GM21526 (cell line): ENCODE measurements at regions not wholly inside any gene's neighbourhood (a gene's known extent, or its start where the extent isn't known, plus 50 kb on each side); places are given as distances from the start of the nearest gene placed in this dataset.

ENCODE experiments used
- ATAC-seq: cut with Tn5 transposase; IDR thresholded peaks from one replicate; pipeline ENCODE4 v1.9.1; 2021; ENCODE audit warnings: moderate library complexity; ENCODE audit not compliant: unreplicated experiment, low FRiP score

DNA sequence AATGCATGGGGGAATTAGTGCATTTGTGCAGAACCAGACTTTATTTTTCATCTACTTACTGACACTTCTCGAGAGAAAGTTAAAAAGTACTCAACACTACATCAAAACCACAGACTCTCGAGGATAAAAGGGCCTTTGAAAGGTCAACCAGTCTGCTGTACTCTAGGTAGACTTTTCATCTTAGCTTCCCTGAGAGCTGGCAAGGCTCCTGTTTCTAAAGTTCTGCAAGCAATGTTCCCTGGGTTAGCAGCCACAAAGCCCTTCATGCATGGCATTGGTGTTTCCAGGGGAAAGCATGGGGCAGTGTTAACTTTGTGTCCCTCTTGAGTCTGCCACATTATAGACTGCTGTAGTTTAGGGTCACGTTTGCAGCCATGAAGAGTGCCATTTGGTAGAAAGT, 106.4 kb upstream of the PFN2 start:
- ATAC-seq: no peak

DNA sequence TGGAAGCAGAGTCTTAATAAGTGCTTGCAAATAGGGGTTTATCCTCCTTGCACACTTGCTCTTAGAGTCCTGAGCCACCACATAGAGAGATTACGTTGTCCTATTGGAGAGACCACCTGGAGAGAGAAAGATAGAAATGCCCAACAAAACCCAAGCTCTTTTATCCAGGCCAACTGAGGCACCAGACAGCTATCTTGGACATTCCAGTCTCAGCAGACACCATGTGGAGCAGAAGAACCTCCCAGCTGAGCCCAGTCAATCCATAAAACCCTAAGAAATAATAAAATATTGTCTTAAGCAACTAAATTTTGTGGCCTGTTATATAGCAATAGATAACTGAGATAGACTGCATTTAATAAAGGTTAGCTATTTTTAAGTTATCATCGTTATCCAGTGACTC, 105.7 kb upstream of the PFN2 start:
- no peak for ATAC-seq

DNA sequence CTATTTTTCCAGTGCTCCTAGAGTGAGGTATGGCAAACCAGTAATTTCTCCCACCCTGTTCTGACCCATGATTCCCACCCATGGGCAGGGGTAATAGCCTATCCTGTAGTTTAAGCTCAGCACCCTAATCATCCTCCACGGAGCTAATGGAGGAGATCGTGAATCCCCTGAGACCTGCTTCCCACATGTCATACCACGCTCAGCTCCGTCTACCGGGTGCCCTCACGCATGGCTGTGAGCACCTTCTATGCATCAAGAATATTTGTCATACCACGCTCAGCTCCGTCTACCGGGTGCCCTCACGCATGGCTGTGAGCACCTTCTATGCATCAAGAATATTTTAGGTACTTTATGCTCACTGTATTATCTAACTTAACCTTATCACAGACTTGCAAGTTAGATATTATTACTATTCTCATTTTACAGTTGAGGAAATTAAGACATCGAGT, 104.7 kb upstream of the PFN2 start:
- ATAC-seq: no peak

DNA sequence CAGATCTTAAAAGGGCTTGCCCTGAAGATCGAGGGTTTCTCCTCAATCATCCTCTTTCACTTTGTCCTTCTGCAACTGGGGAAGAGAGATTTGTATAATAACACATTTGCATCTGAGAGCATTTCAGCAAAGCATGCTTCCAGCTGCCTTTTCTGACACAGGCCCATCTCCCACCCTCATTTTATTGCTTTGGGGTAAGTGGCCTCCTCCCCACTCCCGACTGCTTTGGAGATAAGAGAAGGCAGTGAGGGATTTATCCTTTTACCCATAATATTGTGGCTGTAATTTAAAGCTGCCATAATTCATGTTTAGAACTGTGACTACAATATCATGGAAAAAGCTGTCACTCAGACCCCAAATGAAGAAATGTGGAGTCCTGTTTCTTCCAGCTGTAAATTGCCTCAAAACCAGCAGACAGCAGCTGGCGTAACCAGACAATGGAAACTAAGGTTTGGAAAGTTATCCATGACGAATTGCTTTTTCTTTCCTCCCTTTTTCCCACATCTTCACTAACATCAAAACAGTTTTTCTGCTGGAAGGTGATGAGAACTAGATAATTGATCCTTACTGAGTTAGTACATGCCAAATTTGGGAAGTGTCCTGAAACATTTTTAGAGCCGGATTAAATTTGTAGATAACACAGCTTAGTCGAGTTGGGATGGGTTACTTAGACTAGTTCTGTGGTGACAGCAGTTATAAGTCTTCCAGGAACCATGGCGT, 104.2 kb upstream of the PFN2 start:
- peak; percentile 66 for ATAC-seq

DNA sequence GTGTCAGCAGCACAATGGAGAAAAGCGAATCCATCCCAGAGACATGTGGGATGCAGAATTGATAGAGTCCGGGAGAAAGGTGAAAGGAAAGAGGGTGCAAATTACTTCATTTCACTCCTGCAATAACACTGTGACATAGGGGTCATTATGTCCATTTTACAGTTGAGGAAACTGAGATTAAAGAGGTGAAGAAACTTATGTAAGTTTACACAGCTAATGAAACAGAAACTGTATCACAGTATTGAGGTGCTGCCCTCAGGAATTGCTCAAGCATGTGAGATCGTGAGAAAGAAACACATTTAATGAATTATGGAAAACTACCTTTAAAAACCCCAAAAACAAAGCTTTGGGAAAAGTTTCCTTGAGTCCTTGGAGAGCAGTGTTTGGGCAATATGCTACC, 103.6 kb upstream of the PFN2 start:
- peak; percentile 80 for ATAC-seq

DNA sequence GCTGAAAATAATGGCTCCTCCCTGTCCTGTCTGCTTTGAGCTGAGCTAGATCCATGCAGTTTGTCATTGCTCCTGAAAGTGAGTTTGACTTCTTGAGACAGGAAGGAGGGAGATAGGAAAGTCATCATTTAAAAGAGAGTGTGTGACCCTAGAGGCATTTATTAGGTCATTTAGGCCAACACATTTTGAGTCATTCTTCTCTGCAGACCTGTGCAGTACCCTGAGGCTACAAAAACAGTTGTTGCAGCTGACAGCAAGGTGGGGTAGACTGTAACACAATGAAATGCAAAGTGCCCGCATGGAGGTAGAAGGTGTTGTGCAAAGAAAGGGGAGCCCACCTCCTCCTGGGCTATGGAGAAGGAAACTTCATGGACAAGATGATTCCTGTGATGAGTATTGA, 102.8 kb upstream of the PFN2 start:
- no peak for ATAC-seq

DNA sequence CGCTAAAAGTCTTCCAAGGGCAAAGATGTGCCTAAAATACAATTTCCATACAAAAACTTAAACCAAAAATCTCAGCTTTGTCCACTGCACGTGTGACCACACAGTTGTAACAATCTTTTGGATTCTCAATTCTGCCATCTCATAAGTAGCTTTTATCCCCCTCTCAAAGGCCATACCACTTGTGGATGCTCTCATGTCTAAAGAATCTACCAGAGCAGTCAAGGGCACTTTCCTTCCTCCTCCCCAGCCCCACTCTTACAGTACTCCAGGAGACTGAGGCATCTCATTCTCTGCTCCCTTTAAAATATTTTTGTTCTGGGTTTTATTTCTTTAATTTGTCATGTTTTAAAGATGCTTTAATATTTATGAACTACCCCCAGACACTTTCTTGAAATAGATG, 102.3 kb upstream of the PFN2 start:
- ATAC-seq: no peak

DNA sequence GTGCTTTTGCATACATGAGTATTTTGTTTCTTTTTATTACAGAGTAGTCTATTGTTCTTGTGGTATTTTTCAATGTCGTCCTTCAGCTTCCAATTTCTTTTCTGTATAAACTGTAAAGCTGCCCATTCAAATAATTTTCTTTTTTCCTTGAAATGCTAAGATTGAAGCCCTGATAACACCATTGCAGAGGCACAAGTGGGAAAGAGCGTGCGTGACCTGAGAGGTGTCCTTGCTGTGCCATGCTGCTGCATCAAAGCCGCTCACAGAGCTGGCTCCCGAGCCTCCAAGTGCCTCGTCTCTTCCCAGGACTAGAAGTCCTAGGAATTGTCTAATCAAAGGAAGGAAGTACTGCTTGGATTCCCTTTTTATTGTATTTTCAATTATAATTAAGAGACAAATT, 101.9 kb upstream of the PFN2 start:
- no peak for ATAC-seq

DNA sequence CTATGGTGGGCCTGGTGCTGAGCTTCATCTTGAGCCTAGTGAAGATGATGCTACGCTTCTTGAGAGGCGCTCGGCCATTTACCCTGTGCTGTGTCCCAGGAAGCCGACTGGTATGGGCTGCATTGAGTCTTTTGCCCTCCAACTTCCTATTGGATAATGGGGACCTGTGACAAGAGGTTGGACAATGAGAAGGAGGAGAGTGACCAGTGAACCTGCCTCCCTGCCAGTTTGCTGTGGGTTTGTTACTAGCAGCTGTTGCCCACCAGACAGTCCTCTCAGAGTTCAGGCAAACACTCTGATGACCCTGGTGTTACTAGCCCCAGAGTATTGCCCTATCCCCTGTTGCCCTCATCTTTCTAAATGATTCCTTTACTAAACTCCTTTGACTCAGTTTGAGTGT, 99.6 kb upstream of the PFN2 start:
- ATAC-seq: no peak

DNA sequence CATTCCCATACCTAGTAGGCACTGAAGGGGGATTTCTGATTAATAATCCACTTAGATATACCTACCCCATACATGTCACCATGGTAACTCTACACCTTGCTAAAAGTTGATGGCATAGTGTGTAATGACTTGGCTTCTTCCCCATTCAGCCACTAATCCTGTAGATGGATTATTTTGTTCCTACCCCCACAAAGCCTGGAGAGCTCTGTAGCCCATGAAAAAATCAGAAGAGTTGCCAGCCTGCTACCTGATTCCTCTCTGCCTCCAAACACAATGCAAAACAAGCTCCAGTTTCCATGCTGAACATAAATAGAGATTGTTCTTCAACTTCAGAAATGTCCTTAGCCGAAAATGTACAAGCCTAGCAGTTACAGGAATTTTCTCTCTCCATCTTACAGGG, 98.9 kb upstream of the PFN2 start:
- no peak for ATAC-seq

DNA sequence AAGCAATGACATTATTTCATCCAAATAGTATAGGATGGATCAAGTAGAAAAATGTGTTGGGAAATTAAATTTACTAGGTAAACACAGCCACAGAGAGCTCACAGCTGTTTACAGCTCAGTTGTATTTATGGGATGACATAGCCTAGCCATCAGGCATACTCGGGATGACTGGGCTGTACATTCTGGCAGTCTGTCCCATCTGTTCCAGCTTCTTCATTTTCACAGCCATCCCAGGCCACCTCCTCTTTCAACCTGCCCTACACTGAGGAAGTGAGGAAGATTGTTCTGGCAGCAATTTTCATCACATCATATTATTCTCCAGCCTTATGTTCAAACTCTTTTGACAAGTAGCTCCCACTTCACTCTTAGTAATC, 98.4 kb upstream of the PFN2 start:
- ATAC-seq: no peak

DNA sequence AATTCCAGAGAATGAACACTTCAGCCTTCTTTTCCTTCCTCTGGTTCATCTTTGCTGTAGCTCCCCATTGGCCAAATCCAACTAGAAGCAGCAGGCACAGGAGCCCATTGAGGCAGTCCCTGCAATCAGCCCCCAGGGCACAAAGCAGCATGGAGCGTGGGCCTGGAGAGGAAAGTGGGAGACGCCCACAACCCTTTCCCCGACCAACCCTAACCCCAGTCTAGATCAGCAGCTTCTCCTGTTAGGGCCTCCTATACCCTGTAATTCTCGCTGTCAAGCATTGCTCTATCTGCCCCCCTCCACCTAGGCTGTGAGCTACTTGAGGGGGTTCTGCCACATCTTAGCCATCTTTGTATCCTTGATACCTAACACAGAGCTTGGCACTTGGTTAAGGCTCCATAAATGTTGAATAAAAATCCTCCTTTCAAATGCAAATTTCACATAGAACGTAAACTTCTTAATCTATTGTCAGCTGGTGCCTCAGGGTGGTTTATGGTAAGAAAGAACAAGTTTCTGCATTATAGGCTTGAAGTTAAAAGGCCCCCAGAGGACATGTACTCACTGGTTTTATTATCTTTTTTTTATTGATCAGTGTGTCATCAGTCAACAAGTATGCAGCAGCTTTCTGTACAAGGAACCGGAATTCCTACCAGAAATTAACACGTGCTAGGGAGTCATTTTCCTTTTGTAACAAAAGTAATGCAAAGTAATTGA, 97.9 kb upstream of the PFN2 start:
- no peak for ATAC-seq

DNA sequence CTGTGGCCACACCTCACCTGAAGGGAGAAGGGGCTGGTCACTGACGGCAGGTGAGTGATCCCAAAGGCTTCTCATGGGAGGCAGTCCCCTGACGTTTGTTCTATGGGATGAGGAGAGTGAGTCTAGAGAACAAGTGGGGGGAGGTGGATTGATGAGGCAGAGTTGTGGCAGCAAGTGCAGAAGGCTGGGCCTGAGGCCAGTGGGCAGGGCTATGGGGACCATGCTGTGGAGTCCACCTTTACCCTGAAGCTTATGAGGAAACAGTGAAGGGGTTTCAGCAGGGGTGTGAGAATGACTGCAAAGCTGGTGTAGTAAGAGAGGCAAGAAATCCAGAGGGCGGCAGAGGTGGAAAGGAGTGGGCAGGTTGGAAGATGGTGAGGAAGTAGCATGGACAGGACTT, 96.9 kb upstream of the PFN2 start:
- ATAC-seq: no peak

DNA sequence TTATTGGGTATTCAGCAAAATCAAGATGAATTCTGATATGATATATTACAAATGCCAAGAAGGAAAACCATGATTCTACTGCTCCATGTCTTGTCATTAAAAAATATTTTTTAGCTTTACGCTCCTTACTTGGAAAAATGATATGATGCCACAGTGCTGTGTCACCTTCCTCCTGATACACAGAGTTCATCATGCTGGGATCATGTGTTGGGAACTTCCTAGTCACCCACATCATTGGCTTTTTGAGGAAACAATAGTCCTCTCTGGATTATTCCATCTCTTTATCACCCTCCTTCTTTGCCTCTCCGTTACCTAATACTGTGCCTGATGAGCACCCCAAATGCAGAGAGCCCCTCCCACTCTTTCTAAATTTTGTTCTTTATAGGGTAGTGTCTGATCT, 94.3 kb upstream of the PFN2 start:
- ATAC-seq: no peak

DNA sequence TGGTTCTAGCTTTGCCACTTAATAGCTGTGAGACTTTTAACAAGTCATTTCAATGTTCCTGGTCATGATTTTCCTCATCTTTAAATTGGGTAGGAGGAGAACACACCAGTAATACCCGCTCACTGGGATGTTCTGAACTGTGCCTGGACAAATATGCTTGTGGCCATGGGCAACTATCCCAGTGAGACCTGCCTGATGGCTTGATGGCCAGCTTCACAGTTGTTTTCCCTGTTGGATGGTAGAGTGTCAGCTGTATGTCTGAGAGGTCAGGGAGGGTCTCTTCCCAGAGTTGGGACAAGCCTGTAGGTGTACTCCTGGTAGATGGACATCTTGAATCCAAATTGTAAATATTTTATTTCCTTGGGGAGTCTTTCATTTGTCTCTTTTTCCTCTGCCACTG, 92.5 kb upstream of the PFN2 start:
- ATAC-seq: no peak

DNA sequence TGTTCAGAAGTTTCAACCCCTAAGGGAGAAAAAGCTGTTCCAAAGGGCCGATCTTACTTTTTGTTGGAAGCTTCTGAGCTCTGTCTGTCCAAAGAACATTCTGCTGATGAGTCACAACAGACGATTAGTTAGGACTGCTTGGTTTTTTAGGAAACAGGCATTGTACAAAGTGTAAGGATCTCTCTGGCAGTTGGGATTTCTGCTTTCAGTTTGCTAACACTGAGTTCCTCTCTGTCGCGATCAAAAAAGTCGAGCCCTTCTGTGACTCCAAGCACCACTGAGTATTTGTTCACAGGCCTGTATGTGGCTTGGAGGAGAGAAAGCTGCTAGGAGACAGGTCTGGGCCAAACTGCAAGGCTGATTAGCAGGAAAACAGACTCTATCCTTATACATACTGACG, 91.8 kb upstream of the PFN2 start:
- ATAC-seq: no peak

DNA sequence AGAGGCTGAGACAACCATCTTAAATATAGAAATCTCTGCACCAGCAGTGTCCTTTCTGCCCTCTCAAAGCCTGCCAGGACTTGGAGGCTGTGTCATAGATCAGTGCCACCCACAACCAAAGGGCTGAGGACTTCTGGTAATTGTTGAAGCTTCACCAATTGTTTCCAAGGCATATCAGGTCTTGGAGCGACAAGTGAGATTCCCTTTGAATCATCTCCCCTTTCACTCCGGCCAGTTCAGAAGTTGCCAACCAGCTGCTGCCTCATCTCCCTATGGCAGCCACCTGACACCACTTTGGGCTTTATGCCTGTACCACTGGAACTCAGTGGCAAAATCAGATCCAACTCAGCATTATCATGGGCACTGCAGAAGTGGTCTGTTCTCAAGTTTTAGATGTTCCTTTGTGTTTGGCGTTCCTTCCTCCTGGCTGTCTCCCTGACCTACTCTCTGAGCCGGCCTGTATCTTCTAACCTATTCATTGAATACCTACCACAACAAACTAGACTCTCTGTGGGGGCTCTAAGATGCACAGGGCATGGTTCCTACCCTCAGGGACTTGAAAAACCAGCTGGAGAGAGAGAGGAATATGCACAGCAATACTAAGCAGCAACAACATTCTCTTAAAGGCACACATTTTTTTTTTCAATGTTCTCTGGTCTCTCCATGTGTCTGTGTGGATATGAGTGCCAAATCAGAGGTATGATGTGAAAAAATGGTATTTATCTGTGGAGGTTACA, 90.8 kb upstream of the PFN2 start:
- no peak for ATAC-seq

DNA sequence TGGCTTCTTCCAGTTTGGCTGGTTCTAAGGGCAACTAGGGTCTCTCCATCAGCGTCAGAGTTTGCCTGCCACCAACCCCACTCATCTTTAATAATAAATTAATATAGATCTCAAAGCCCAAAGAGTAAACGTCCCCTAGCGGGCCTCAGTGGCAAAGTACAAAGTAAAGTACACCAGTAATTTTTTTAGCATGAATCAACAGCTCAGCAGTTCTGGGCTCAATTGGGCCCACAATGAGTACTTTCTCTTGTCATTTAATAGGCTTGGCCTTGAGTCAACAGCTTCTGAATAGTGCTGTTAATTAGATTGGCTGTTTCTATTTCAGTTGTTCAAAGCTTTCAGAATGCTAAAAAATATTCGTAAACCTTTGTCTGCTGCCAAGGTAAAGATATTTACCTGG, 89.0 kb upstream of the PFN2 start:
- no peak for ATAC-seq

DNA sequence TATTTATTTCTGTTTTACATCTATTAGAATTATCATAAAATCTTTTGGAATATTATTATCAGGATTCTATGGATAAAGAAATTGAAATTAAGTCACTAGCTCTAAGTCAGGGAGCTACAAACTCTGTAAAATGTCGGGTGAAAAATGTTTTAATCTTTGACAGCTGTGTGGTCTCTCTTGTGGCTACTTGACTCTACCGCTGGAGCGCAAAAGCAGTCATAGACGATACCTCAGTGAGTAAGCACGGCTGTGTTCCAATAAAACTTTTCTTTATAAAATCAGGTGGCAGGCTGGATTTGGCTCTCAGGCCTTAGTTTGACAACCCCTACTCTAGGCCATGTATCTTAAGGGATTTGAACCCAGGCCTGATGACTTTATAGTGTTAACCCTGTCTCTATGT, 88.5 kb upstream of the PFN2 start:
- no peak for ATAC-seq

DNA sequence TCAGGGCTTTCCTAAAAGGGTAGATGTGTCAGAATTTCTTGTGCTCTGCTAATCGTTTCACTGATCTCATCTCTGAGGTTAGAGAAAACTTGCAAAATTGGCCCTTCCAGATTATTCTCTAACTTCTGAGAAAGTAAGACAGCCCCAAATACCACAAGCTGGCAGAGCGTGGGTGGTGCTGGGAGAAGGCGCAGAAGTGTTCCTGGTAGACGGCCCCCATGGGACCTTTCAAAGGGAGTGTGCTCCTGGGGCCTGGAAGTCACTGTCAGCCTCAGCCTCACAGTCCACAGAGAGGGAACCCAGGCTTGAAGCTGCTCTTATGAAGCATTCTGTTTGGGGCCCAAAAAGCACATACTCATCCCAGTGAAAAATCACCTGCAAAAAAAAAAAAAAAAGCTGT, 86.5 kb upstream of the PFN2 start:
- no peak for ATAC-seq

DNA sequence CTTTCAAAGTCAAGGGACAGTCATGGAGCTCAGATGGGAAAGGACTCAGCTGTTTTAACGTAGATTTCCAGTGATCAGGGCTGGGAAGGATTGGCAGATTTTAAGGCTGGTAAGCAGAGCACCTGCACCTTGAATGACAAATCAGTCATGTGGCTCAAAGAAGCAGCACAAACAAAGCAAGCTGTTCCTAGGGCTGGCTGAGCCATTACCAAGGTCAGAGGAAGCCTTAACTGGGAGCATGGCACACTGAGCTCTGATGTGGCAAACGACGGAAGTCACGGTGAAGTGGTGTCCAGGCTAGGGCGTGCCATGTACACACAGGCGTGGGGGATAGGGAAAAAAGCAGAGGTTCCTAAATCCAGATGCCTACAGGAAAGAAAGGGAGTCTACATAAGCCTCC, 84.6 kb upstream of the PFN2 start:
- ATAC-seq: no peak

DNA sequence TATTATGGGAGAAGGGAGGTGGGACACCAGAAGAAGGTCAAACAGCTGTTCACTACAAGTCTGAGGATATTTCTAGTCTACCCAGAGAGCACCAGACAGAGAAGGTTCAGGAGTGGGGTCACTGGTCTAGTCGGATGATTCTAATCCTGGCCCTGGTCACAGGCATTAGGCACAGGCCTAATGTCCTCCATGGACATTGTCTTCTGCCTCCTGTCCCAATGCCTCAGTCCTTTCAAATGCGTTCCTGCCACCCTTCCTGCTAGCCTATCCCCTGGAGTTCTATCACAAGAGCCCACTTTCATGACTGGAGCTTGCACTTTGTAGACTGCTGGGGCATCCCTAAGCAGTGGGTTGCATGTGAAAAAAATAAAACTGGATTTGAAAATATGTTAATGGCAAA, 83.9 kb upstream of the PFN2 start:
- no peak for ATAC-seq
